A673 (cell line): ENCODE measurements at regions not wholly inside any gene's neighbourhood (a gene's known extent, or its start where the extent isn't known, plus 50 kb on each side); places are given as distances from the start of the nearest gene placed in this dataset.

Experiments used
- BruUV-seq: library from RNA; stranded (reverse); fragments of 400-500 nt; replicated peaks from 2 replicates; lab custom pipeline; 2021; lab: Mats Ljungman, UMichigan
- CTCF ChIA-PET: fragments of 300-600 bp; sonication (Branson Sonifier 250); formaldehyde crosslinking; loops from one replicate; lab custom pipeline; 2022; ENCODE audit warnings: antibody characterized with exemption; lab: Charles Lee
- POLR2A ChIA-PET: fragments of 300-600 bp; sonication (Branson Sonifier 250); formaldehyde crosslinking; loops from one replicate; lab custom pipeline; 2022; ENCODE audit warnings: antibody characterized with exemption; ENCODE audit not compliant: low non-redundant PET; lab: Charles Lee
- DNase-seq: peaks from one replicate; pipeline ENCODE4 v3.0.0-alpha.2; 2015; ENCODE audit warnings: low spot score
- H3K27ac ChIP-seq: fragments of 200-600 bp; sonication (generic); 2 replicates; pipeline ENCODE4 v1.5.1; 2016; ENCODE audit warnings: mixed run types, low read depth, mild to moderate bottlenecking, mixed read lengths, antibody characterized with exemption, low read length; ENCODE audit not compliant: poor library complexity, severe bottlenecking
- H3K27me3 ChIP-seq: fragments of 200-600 bp; sonication (generic); replicated peaks from 2 replicates; pipeline ENCODE4 v1.6.1; 2017; ENCODE audit warnings: mixed run types, low read depth, mild to moderate bottlenecking, mixed read lengths, antibody characterized with exemption, low read length; ENCODE audit not compliant: insufficient read depth, poor library complexity
- H3K36me3 ChIP-seq: fragments of 200-600 bp; sonication (generic); 2 replicates; pipeline ENCODE4 v1.6.1; 2016; ENCODE audit warnings: mixed run types, mild to moderate bottlenecking, mixed read lengths, antibody characterized with exemption, low read length; ENCODE audit not compliant: insufficient read depth, poor library complexity, severe bottlenecking
- H3K4me1 ChIP-seq: fragments of 200-600 bp; sonication (generic); 2 replicates; pipeline ENCODE4 v1.6.1; 2017; ENCODE audit warnings: mixed run types, mild to moderate bottlenecking, mixed read lengths, antibody characterized with exemption, low read length; ENCODE audit not compliant: insufficient read depth, poor library complexity, severe bottlenecking
- H3K4me3 ChIP-seq: fragments of 200-600 bp; sonication (generic); 2 replicates; pipeline ENCODE4 v1.5.1; 2016; ENCODE audit warnings: low read depth, mixed run types, mild to moderate bottlenecking, mixed read lengths, low read length; ENCODE audit not compliant: poor library complexity, severe bottlenecking
- H3K9me3 ChIP-seq: fragments of 200-600 bp; sonication (generic); 2 replicates; pipeline ENCODE4 v1.6.1; 2016; ENCODE audit warnings: mixed run types, low read depth, mild to moderate bottlenecking, mixed read lengths, antibody characterized with exemption, low read length; ENCODE audit not compliant: poor library complexity, severe bottlenecking
- CTCF ChIP-seq: fragments of 300-800, 200-600 bp; sonication (generic); conservative IDR thresholded peaks from 2 replicates; pipeline ENCODE4 v1.5.1; 2017; ENCODE audit warnings: low read depth, mild to moderate bottlenecking, antibody characterized with exemption, low read length, moderate library complexity, mixed read lengths
- EZH2 ChIP-seq: fragments of 200-600 bp; sonication (generic); IDR thresholded peaks from 2 replicates; pipeline ENCODE4 v1.6.1; 2017; ENCODE audit warnings: borderline replicate concordance, low read depth, mild to moderate bottlenecking, mixed read lengths, antibody characterized with exemption, low read length; ENCODE audit not compliant: poor library complexity, severe bottlenecking
- intact Hi-C: fragments of 100-400 bp; cut with micrococcal nuclease; formaldehyde crosslinking; loops from one replicate; pipeline ENCODE4 v1.10.0; 2022; ENCODE audit not compliant: unreplicated experiment

GRCh38 chrX:122047261-122047660, 999.9 kb downstream of the GLUD2 start:
- intact Hi-C loops: no loop called here
- Histone ChIP-seq H3K27me3 (no peaks in the 10 kb centered on the region), H3K4me1 (no peaks in the 10 kb centered on the region), H3K4me3 (no peak overlapping the region), H3K36me3 (no peaks in the 10 kb centered on the region), H3K27ac (no peak overlapping the region), H3K9me3 (peaks cover 7% of the 10 kb centered on the region)
- no peak for DNase-seq
- BruUV-seq: no TSS peak
- ChIA-PET CTCF (no interaction called here), POLR2A (no interaction called here)
- TF ChIP-seq EZH2: no peak
- TF ChIP-seq CTCF: no peak

GRCh38 chrX:122055460-122055859, 1008.0 kb downstream of the GLUD2 start:
- TF ChIP-seq EZH2 (no peak), CTCF (no peak)
- intact Hi-C loops: no loop called here
- POLR2A ChIA-PET: no interaction called here

GRCh38 chrX:122055979-122056715, 1008.7 kb downstream of the GLUD2 start:
- no TSS peak for BruUV-seq

More at GRCh38 chrX:122055460-122055859, 1008.0 kb downstream of the GLUD2 start:
- no peak overlapping the region for H3K27ac ChIP-seq
- H3K36me3 ChIP-seq: no peaks in the 10 kb centered on the region
- no peaks in the 10 kb centered on the region for H3K9me3 ChIP-seq
- CTCF ChIA-PET: no interaction called here
- no peak for DNase-seq
- H3K4me1 ChIP-seq: no peaks in the 10 kb centered on the region
- H3K27me3 ChIP-seq: no peaks in the 10 kb centered on the region
- no TSS peak for BruUV-seq
- no peak overlapping the region for H3K4me3 ChIP-seq

More at GRCh38 chrX:122055979-122056715, 1008.7 kb downstream of the GLUD2 start:
- intact Hi-C loops: no loop called here
- Histone ChIP-seq H3K27ac (no peak overlapping the region), H3K4me1 (no peaks in the 10 kb centered on the region), H3K9me3 (no peaks in the 10 kb centered on the region), H3K36me3 (no peaks in the 10 kb centered on the region), H3K27me3 (no peaks in the 10 kb centered on the region), H3K4me3 (no peak overlapping the region)
- TF ChIP-seq EZH2: no peak
- TF ChIP-seq CTCF: no peak
- CTCF ChIA-PET: no interaction called here
- no peak for DNase-seq
- POLR2A ChIA-PET: no interaction called here
